ENCODE measurements at regions not wholly inside any gene's neighbourhood (a gene's known extent, or its start where the extent isn't known, plus 50 kb on each side); places are given as distances from the start of the nearest gene placed in this dataset.

- H3K79me2 ChIP-seq (replicated peaks; ENCODE audit: insufficient read depth), result no peaks in the 10 kb centered on the region
- H3K4me2 ChIP-seq, result no peak overlapping the region
- Mint-ChIP-seq H3K27me3 (ENCODE audit: insufficient read depth, low read depth, poor library complexity) (no peaks in the 10 kb centered on the region), H3K36me3 (ENCODE audit: low read depth) (no peaks in the 10 kb centered on the region), H3K27ac (no peak overlapping the region), H3K4me3 (no peak overlapping the region), H3K4me1 (peaks cover 8% of the 10 kb centered on the region), H3K9me3 (no peaks in the 10 kb centered on the region)
- ATAC-seq (no peak), DNase-seq (ENCODE audit: low spot score) (no peak)
- no peaks in the 10 kb centered on the region for H4K20me1 ChIP-seq (replicated peaks; ENCODE audit: insufficient read depth)
- no peak overlapping the region for H2AFZ ChIP-seq
- H3K27ac ChIP-seq (ENCODE audit: low read depth), result no peak overlapping the region
- no peaks in the 10 kb centered on the region for H3K27me3 ChIP-seq (ENCODE audit: insufficient read depth)
- H3K36me3 ChIP-seq (ENCODE audit: insufficient read depth), result no peaks in the 10 kb centered on the region
- H3K4me1 ChIP-seq (ENCODE audit: insufficient read depth), result no peaks in the 10 kb centered on the region
- TF ChIP-seq POLR2AphosphoS5 (IDR thresholded peaks at IDR 0.05; ENCODE audit: low read depth), result no peak
- no peak for TF ChIP-seq STAT1 (IDR thresholded peaks at IDR 0.05; ENCODE audit: unreplicated experiment)
- no peak for TF ChIP-seq EZH2 (IDR thresholded peaks at IDR 0.05; ENCODE audit: low read depth, unreplicated experiment)
- TF ChIP-seq ZNF114 (CRISPR knock-in tag; IDR thresholded peaks at IDR 0.05), result no peak
- TF ChIP-seq ZNF331 (CRISPR knock-in tag; IDR thresholded peaks at IDR 0.05; ENCODE audit: low read depth), result no peak
- no peak for TF ChIP-seq ZNF462 (CRISPR knock-in tag; IDR thresholded peaks at IDR 0.05)
- TF ChIP-seq REST (IDR thresholded peaks at IDR 0.05; ENCODE audit: unreplicated experiment), result no peak
- TF ChIP-seq ETS1 (IDR thresholded peaks at IDR 0.05), result no peak
- no peak for TF ChIP-seq CREB1 (CRISPR knock-in tag; IDR thresholded peaks at IDR 0.05; ENCODE audit: low read depth)
- TF ChIP-seq JUNB (IDR thresholded peaks at IDR 0.05; ENCODE audit: unreplicated experiment), result no peak
- TF ChIP-seq CTCF (conservative IDR thresholded peaks at IDR 0.05; ENCODE audit: low read depth in 2 of 2), result no peak
- TF ChIP-seq EZH2phosphoT487 (IDR thresholded peaks at IDR 0.05; ENCODE audit: unreplicated experiment), result no peak
- TF ChIP-seq NANOG (IDR thresholded peaks at IDR 0.05; ENCODE audit: borderline replicate concordance), result no peak
- H3K4me3 ChIP-seq, result no peak overlapping the region
- H3K9me2 ChIP-seq (ENCODE audit: insufficient read depth), result 0 out of 2 replicates have a peak, but pooled peaks cover 2% of the 10 kb centered on the region
- no peaks in the 10 kb centered on the region for H3F3A ChIP-seq (replicated peaks; ENCODE audit: low read depth)
Measured at GRCh38 chr5:74371621-74372020, 268.9 kb downstream of the ENC1 start.

Measured in GM23338 (cell line).